Liver (tissue), 8 donors: ENCODE measurements at regions not wholly inside any gene's neighbourhood (a gene's known extent, or its start where the extent isn't known, plus 50 kb on each side); places are given as distances from the start of the nearest gene placed in this dataset.

Source experiments
- DNase-seq: peaks from one replicate; pipeline ENCODE4 v3.0.0-alpha.2; 2017; ENCODE audit warnings: low spot score
- H3K27ac ChIP-seq, 2 donors: one replicate each; pipeline ENCODE4 v1.7.0; 2013; ENCODE audit warnings: inconsistent platforms in 2 of 2, low read length in 2 of 2, control low read depth in 1 of 2, low read depth in 1 of 2, mild to moderate bottlenecking in 1 of 2
- H3K27me3 ChIP-seq, 4 donors: one replicate each; pipeline versions ENCODE4 v1.6.1 to v1.7.0; 2013; ENCODE audit warnings: low read length in 3 of 4, inconsistent platforms in 1 of 4, mild to moderate bottlenecking in 1 of 4, moderate library complexity in 1 of 4; ENCODE audit not compliant: control insufficient read depth in 4 of 4, insufficient read depth in 4 of 4
- H3K36me3 ChIP-seq, 4 donors: one replicate each; pipeline versions ENCODE4 v1.6.1 to v1.7.0; 2013; ENCODE audit warnings: low read length in 3 of 4, mild to moderate bottlenecking in 3 of 4, low read depth in 1 of 4, moderate library complexity in 1 of 4; ENCODE audit not compliant: control insufficient read depth in 4 of 4, insufficient read depth in 3 of 4
- H3K4me1 ChIP-seq, 4 donors: one replicate each; pipeline versions ENCODE4 v1.6.1 to v1.7.0; 2013; ENCODE audit warnings: low read length in 3 of 4, mild to moderate bottlenecking in 3 of 4, moderate library complexity in 1 of 4; ENCODE audit not compliant: control insufficient read depth in 4 of 4, insufficient read depth in 4 of 4
- H3K4me3 ChIP-seq, 3 donors: one replicate each; pipeline versions ENCODE4 v1.6.1 to v1.7.0; 2013; ENCODE audit warnings: low read length in 3 of 3, control low read depth in 1 of 3, low read depth in 1 of 3, mild to moderate bottlenecking in 1 of 3
- H3K9ac ChIP-seq, 2 donors: one replicate each; pipeline ENCODE4 v1.7.0; 2013; ENCODE audit warnings: low read length in 2 of 2, mild to moderate bottlenecking in 2 of 2, moderate library complexity in 2 of 2, control low read depth in 1 of 2, low read depth in 1 of 2
- H3K9me3 ChIP-seq, 4 donors: one replicate each; pipeline versions ENCODE4 v1.6.1 to v1.7.0; 2013; ENCODE audit warnings: low read length in 3 of 4; ENCODE audit not compliant: control insufficient read depth in 4 of 4
- EGR1 ChIP-seq, 2 donors: IDR thresholded peaks; 2 replicates each; pipeline ENCODE4 v1.6.1; 2016 to 2018; ENCODE audit warnings: antibody characterized with exemption in 2 of 2, low read depth in 2 of 2
- FOXA1 ChIP-seq: IDR thresholded peaks from 2 replicates; pipeline ENCODE4 v1.6.1; 2016; ENCODE audit warnings: antibody characterized with exemption
- FOXA2 ChIP-seq: IDR thresholded peaks from 2 replicates; pipeline ENCODE4 v1.6.1; 2016; ENCODE audit warnings: antibody characterized with exemption
- GABPA ChIP-seq, 2 donors: IDR thresholded peaks in 1 of 2; conservative IDR thresholded peaks in 1 of 2; 2 replicates each; pipeline ENCODE4 v1.6.1; 2016; ENCODE audit warnings: antibody characterized with exemption in 2 of 2, mild to moderate bottlenecking in 1 of 2, moderate library complexity in 1 of 2
- HNF4A ChIP-seq, 2 donors: conservative IDR thresholded peaks; 2 replicates each; pipeline ENCODE4 v1.6.1; 2016; ENCODE audit warnings: antibody characterized with exemption in 2 of 2, mild to moderate bottlenecking in 2 of 2
- HNF4G ChIP-seq: IDR thresholded peaks from 2 replicates; pipeline ENCODE4 v1.6.1; 2016; ENCODE audit warnings: antibody characterized with exemption
- JUND ChIP-seq, 2 donors: IDR thresholded peaks; 2 replicates each; pipeline ENCODE4 v1.6.1; 2016; ENCODE audit warnings: antibody characterized with exemption in 2 of 2
- NR2F2 ChIP-seq: IDR thresholded peaks from 2 replicates; pipeline ENCODE4 v1.6.1; 2016; ENCODE audit warnings: antibody characterized with exemption
- RAD21 ChIP-seq, 2 donors: IDR thresholded peaks; 2 replicates each; pipeline ENCODE4 v1.6.1; 2016; ENCODE audit warnings: antibody characterized with exemption in 2 of 2, mild to moderate bottlenecking in 2 of 2
- RXRA ChIP-seq, 2 donors: IDR thresholded peaks; 2 replicates each; pipeline ENCODE4 v1.6.1; 2017 to 2018; ENCODE audit warnings: antibody characterized with exemption in 2 of 2, mild to moderate bottlenecking in 1 of 2
- SP1 ChIP-seq: IDR thresholded peaks from 2 replicates; pipeline ENCODE4 v1.6.1; 2018; ENCODE audit warnings: antibody characterized with exemption, mild to moderate bottlenecking
- TAF1 ChIP-seq: conservative IDR thresholded peaks from 2 replicates; pipeline ENCODE4 v1.6.1; 2016; ENCODE audit warnings: antibody characterized with exemption, mild to moderate bottlenecking
- YY1 ChIP-seq: IDR thresholded peaks from 2 replicates; pipeline ENCODE4 v1.6.1; 2016; ENCODE audit warnings: antibody characterized with exemption, mild to moderate bottlenecking
- WGBS: extraction: QIAGEN DNeasy Blood & Tissue Kit; methylation state at CpG from one replicate; pipeline ENCODE4 v1.1.7; 2013; 5-methylcytosine and 5-hydroxymethylcytosine counted together
- TF ChIP-seq, protein P1 (sequence below): IDR thresholded peaks from 2 replicates; pipeline ENCODE4 v1.6.1; 2016; ENCODE audit warnings: antibody characterized with exemption
- TF ChIP-seq, protein P2 (sequence below): IDR thresholded peaks from 2 replicates; pipeline ENCODE4 v1.6.1; 2016; ENCODE audit warnings: antibody characterized with exemption, mild to moderate bottlenecking
- TF ChIP-seq, protein P3 (sequence below): fragments of 150-350 bp; IDR thresholded peaks from 2 replicates; pipeline ENCODE4 v1.5.1; 2017; ENCODE audit warnings: improper control_type of control experiment, low read depth, low read length; ENCODE audit not compliant: missing input control
- TF ChIP-seq, protein P4 (sequence below): IDR thresholded peaks from 2 replicates; pipeline ENCODE4 v1.6.1; 2016; ENCODE audit warnings: antibody characterized with exemption
- TF ChIP-seq, protein P5 (sequence below): IDR thresholded peaks from 2 replicates; pipeline ENCODE4 v1.6.1; 2016; ENCODE audit warnings: antibody characterized with exemption
- donor health status: healthy.
- donor health status: healthy.
- donor health status: healthy.
- donor health status: healthy.
- donor health status: healthy.

DNA sequence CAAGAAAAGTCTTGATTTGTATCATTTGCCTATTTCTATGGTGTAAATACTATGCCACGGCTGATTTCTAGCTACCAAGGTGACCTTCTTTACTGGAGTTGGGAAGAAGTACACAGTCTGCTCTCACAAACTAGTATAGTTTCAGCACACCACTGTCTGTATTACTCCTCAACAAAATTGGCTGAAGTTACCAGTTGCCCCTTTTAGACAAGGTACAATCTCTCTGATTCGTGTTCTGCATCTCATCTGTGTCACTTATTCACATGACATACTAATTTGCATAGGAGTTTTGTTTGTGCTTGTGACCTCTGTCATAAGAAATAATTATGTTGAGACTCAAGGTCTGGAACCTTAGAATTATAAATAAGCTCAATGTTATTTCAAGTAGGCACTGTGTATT is 97.3 kb downstream of the C11orf87 start:
- no peak for DNase-seq
- Histone ChIP-seq H3K27me3 (no peaks in the 10 kb centered on the region), H3K4me3 (no peak overlapping the region), H3K9me3 (no peaks in the 10 kb centered on the region), H3K4me1 (peaks cover 0 to 2% (median 0%) of the 10 kb centered on the region in 4 donors), H3K36me3 (no peaks in the 10 kb centered on the region), H3K9ac (no peak overlapping the region), H3K27ac (no peak overlapping the region)
- WGBS, result 86% methylated on average over 2 of the region's 2 CpGs
- TF ChIP-seq, protein P1, sequence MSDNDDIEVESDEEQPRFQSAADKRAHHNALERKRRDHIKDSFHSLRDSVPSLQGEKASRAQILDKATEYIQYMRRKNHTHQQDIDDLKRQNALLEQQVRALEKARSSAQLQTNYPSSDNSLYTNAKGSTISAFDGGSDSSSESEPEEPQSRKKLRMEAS, result no peak
- TF ChIP-seq GABPA (IDR thresholded peaks at IDR 0.05 in 1 of 2, conservative IDR thresholded peaks at IDR 0.05 in 1 of 2) (no peak), RAD21 (IDR thresholded peaks at IDR 0.05) (no peak), NR2F2 (no peak), HNF4A (conservative IDR thresholded peaks at IDR 0.05) (no peak), JUND (IDR thresholded peaks at IDR 0.05) (no peak), HNF4G (no peak), RXRA (IDR thresholded peaks at IDR 0.05) (no peak), EGR1 (IDR thresholded peaks at IDR 0.05; ENCODE audit: low read depth in 2 of 2) (no peak), YY1 (no peak), SP1 (no peak), TAF1 (no peak), FOXA1 (no peak), FOXA2 (no peak)
- TF ChIP-seq, protein P2, sequence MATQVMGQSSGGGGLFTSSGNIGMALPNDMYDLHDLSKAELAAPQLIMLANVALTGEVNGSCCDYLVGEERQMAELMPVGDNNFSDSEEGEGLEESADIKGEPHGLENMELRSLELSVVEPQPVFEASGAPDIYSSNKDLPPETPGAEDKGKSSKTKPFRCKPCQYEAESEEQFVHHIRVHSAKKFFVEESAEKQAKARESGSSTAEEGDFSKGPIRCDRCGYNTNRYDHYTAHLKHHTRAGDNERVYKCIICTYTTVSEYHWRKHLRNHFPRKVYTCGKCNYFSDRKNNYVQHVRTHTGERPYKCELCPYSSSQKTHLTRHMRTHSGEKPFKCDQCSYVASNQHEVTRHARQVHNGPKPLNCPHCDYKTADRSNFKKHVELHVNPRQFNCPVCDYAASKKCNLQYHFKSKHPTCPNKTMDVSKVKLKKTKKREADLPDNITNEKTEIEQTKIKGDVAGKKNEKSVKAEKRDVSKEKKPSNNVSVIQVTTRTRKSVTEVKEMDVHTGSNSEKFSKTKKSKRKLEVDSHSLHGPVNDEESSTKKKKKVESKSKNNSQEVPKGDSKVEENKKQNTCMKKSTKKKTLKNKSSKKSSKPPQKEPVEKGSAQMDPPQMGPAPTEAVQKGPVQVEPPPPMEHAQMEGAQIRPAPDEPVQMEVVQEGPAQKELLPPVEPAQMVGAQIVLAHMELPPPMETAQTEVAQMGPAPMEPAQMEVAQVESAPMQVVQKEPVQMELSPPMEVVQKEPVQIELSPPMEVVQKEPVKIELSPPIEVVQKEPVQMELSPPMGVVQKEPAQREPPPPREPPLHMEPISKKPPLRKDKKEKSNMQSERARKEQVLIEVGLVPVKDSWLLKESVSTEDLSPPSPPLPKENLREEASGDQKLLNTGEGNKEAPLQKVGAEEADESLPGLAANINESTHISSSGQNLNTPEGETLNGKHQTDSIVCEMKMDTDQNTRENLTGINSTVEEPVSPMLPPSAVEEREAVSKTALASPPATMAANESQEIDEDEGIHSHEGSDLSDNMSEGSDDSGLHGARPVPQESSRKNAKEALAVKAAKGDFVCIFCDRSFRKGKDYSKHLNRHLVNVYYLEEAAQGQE, result no peak
- TF ChIP-seq, protein P3, sequence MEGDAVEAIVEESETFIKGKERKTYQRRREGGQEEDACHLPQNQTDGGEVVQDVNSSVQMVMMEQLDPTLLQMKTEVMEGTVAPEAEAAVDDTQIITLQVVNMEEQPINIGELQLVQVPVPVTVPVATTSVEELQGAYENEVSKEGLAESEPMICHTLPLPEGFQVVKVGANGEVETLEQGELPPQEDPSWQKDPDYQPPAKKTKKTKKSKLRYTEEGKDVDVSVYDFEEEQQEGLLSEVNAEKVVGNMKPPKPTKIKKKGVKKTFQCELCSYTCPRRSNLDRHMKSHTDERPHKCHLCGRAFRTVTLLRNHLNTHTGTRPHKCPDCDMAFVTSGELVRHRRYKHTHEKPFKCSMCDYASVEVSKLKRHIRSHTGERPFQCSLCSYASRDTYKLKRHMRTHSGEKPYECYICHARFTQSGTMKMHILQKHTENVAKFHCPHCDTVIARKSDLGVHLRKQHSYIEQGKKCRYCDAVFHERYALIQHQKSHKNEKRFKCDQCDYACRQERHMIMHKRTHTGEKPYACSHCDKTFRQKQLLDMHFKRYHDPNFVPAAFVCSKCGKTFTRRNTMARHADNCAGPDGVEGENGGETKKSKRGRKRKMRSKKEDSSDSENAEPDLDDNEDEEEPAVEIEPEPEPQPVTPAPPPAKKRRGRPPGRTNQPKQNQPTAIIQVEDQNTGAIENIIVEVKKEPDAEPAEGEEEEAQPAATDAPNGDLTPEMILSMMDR, result no peak
- TF ChIP-seq, protein P4, sequence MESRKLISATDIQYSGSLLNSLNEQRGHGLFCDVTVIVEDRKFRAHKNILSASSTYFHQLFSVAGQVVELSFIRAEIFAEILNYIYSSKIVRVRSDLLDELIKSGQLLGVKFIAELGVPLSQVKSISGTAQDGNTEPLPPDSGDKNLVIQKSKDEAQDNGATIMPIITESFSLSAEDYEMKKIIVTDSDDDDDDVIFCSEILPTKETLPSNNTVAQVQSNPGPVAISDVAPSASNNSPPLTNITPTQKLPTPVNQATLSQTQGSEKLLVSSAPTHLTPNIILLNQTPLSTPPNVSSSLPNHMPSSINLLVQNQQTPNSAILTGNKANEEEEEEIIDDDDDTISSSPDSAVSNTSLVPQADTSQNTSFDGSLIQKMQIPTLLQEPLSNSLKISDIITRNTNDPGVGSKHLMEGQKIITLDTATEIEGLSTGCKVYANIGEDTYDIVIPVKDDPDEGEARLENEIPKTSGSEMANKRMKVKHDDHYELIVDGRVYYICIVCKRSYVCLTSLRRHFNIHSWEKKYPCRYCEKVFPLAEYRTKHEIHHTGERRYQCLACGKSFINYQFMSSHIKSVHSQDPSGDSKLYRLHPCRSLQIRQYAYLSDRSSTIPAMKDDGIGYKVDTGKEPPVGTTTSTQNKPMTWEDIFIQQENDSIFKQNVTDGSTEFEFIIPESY, result no peak

DNA sequence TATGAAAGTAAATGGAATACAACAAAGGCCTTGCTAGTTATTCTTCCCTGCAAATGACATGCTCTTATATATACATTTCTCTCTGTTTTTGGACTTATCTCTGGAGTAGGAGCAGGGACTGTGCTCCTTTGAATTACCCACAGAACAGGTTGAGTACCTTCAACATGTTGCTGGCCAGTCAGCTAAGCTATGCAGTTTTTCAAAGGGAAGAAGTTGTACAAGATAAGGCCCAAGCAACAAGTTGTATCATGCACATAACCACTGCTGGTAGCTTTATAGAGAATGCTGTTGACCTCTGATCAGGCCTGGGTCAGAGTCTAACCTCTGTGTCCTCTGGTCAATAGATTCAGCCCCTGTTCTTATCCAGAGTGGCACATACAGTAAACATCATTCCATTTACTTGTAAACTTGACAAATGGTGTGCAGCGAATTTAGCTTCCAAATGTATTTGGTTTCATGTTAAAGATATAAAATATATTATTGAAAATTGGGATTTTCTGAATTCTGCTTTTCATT is 99.6 kb downstream of the C11orf87 start:
- TF ChIP-seq HNF4G (peak; percentile 23), HNF4A (conservative IDR thresholded peaks at IDR 0.05) (peak; percentile 74 to 86)
- TF ChIP-seq, protein P5, sequence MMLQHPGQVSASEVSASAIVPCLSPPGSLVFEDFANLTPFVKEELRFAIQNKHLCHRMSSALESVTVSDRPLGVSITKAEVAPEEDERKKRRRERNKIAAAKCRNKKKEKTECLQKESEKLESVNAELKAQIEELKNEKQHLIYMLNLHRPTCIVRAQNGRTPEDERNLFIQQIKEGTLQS, result no peak
- TF ChIP-seq, protein P2, result no peak
- Histone ChIP-seq H3K27me3 (no peaks in the 10 kb centered on the region), H3K4me1 (peaks cover 0 to 2% (median 0%) of the 10 kb centered on the region in 4 donors), H3K27ac (no peak overlapping the region), H3K9me3 (no peaks in the 10 kb centered on the region), H3K36me3 (no peaks in the 10 kb centered on the region), H3K4me3 (no peak overlapping the region), H3K9ac (no peak overlapping the region)
- WGBS, result 39% methylated on average over 1 of the region's 1 CpG
- no peak for DNase-seq
